ENCODE measurements at regions not wholly inside any gene's neighbourhood (a gene's known extent, or its start where the extent isn't known, plus 50 kb on each side); places are given as distances from the start of the nearest gene placed in this dataset.

- no peak for TF ChIP-seq CTCF (IDR thresholded peaks at IDR 0.05)
Measured at GRCh38 chrX:65874765-65875164, 165.1 kb downstream of the VSIG4 start.

- no peak for TF ChIP-seq CTCF (IDR thresholded peaks at IDR 0.05)
Measured at GRCh38 chrX:65874110-65874509, 165.8 kb downstream of the VSIG4 start.

- no peak for TF ChIP-seq CTCF (IDR thresholded peaks at IDR 0.05)
Measured at GRCh38 chrX:65873385-65873784, 166.5 kb downstream of the VSIG4 start.

- TF ChIP-seq CTCF (IDR thresholded peaks at IDR 0.05), result no peak
Measured at GRCh38 chrX:65871671-65872311, 168.1 kb downstream of the VSIG4 start.

- TF ChIP-seq CTCF (IDR thresholded peaks at IDR 0.05), result no peak
Measured at GRCh38 chrX:65866773-65867172, 173.1 kb downstream of the VSIG4 start.

- TF ChIP-seq CTCF (IDR thresholded peaks at IDR 0.05), result no peak
Measured at GRCh38 chrX:65866146-65866545, 173.7 kb downstream of the VSIG4 start.

GRCh38 chrX:65862638-65863037 is 177.2 kb downstream of the VSIG4 start:
- no peak for TF ChIP-seq CTCF (IDR thresholded peaks at IDR 0.05)

- TF ChIP-seq CTCF (IDR thresholded peaks at IDR 0.05), result no peak
Measured at GRCh38 chrX:65859299-65859698, 180.6 kb downstream of the VSIG4 start.

Data from LNCAP (cell line).